ENCODE measurements at regions not wholly inside any gene's neighbourhood (a gene's known extent, or its start where the extent isn't known, plus 50 kb on each side); places are given as distances from the start of the nearest gene placed in this dataset.

DNA sequence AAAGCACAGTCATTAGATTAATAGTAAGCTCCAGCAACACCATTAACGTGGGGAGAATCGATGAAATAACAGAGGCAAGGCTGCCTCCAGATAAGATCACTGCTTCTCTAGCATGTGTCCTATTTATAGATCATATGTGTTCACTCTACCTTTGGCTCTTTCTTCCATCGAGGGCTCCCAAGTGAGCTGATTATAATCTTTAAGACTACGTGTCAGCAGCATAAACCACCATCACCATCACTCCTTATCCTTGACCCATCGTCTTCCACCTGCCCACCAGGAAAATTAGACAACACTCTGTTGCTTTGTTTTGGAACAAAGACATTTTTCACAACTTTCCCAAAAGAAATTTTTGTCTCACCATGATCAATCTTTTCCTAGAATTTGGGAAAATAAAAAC lies 71.2 kb upstream of the CARD11 start:
- TF ChIP-seq EZH2 (IDR thresholded peaks at IDR 0.05): no peak
- no peak for TF ChIP-seq POLR2AphosphoS5 (IDR thresholded peaks at IDR 0.05; ENCODE audit: borderline replicate concordance, low read depth, low read length)
